ENCODE measurements at regions not wholly inside any gene's neighbourhood (a gene's known extent, or its start where the extent isn't known, plus 50 kb on each side); places are given as distances from the start of the nearest gene placed in this dataset.

DNA sequence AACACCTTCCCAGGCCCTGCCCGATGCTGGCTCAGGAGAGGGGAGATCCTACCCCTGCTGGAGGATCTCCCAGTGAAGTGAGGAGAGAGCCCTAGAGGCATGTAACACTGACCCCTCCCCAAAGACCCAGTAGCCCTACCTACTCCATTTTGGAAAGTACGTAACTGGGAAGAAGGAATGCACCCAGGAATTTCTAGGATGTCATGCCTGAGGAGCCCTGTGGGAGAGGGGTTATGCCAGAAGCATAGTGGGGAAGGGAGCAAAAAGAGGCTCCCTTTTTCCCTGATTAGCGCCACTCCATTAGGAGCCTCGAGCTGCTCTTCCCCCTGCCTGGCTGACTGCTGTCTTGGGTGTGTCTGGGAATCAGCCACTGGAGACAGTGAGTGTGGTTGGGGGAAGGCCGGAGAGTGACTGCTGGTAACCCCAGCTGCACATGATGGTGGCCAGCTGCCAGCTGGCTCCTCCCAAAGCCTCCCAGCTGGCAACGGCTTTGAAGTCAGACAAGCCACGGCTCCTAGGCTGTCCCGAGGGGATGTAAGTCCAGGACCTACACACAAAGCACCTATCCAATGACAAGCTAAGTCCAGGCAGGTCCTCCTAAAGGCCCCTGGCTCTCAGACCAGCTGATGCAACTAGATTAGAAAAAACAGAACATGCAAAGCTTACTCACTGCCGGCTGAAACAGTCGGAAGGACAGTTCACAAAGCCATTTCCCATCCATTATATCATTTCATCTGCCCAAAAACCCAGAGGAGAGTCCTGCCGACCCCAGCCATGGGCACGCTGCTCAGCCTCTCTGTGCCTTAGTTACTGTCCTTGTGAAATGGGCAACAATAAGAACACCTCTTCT lies 136.5 kb upstream of the ABCA1 start:
- H3K36me3 ChIP-seq = no peaks in the 10 kb centered on the region
- H3K27ac ChIP-seq = peak overlapping the region in 7 of 8 donors; percentile 71 to 92 (median 82)
- intact Hi-C loops (cut with DNase I; ENCODE audit: low total_unique reads) = no loop called here
- peaks cover 0 to 58% (median 33%) of the 10 kb centered on the region in 6 donors for H3K4me1 ChIP-seq
- H3K4me3 ChIP-seq = peak overlapping the region in 5 of 8 donors; percentile 8 to 49 (median 17)
- peaks cover 0 to 28% (median 0%) of the 10 kb centered on the region in 7 donors for H3K27me3 ChIP-seq (replicated peaks in 1 of 7)
- TF ChIP-seq POLR2AphosphoS5 (IDR thresholded peaks at IDR 0.05) (peak; percentile 69 to 77 (median 76)), POLR2A (IDR thresholded peaks at IDR 0.05) (no peak)
- TF ChIP-seq, protein P1, sequence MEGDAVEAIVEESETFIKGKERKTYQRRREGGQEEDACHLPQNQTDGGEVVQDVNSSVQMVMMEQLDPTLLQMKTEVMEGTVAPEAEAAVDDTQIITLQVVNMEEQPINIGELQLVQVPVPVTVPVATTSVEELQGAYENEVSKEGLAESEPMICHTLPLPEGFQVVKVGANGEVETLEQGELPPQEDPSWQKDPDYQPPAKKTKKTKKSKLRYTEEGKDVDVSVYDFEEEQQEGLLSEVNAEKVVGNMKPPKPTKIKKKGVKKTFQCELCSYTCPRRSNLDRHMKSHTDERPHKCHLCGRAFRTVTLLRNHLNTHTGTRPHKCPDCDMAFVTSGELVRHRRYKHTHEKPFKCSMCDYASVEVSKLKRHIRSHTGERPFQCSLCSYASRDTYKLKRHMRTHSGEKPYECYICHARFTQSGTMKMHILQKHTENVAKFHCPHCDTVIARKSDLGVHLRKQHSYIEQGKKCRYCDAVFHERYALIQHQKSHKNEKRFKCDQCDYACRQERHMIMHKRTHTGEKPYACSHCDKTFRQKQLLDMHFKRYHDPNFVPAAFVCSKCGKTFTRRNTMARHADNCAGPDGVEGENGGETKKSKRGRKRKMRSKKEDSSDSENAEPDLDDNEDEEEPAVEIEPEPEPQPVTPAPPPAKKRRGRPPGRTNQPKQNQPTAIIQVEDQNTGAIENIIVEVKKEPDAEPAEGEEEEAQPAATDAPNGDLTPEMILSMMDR (IDR thresholded peaks at IDR 0.05 in 8 of 11, conservative IDR thresholded peaks at IDR 0.05 in 3 of 11) = peak in 1 of 11 experiments; percentile 18
- 24 to 32% (median 29%) methylated on average over 12 of the region's 12 CpGs for WGBS, 5 donors
- no peaks in the 10 kb centered on the region for H3K9me3 ChIP-seq
- peak; percentile 89 for DNase-seq

DNA sequence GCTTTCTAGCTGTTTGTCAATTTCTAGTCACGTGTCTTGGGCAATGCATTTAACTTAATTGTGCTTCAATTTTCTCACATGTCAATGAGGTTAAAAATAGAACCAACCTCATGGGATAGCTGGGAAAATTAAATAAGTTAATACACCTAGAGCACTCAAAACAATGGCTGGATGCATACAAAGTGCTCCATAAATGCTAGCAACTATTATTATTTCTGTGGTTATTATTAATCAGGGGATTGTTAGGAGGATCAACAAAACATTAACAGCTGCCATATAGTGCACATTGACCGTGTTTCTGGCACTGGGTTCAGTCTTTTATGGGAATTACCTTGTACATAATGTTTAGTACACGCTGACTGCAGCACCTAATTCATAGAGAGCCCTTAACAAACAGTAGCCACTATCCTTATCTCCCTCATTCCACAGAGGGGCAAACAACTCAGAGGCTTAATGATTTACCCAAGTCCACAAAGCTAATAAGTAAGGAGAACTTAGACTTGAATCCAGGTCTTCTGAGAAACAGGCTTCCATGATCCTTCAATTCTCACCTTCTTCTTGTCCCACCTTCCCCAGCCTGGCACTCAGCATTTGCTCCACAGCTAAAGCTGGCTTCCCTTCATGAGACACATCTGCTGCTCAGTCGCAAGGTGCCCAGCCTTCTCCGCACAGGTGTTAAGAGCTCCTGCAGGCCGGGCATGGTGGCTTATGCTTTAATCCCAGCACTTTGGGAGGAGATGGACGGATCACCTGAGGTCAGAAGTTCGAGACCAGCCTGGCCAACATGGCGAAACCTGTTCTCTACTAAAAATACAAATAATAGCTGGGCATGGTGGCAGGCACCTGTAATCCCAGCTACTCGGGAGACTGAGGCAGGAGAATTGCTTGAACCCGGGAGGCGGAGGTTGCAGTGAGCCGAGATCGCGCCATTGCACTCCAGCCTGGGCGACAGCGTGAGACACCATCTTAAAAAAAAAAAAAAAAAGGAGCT lies 137.4 kb upstream of the ABCA1 start:
- intact Hi-C loops (cut with DNase I; ENCODE audit: low total_unique reads) = no loop called here
- H3K4me3 ChIP-seq = peak overlapping the region in 2 of 8 donors; percentile 9 to 49
- TF ChIP-seq POLR2AphosphoS5 (IDR thresholded peaks at IDR 0.05) = no peak
- TF ChIP-seq POLR2A (IDR thresholded peaks at IDR 0.05) = no peak
- TF ChIP-seq, protein P1 (IDR thresholded peaks at IDR 0.05 in 8 of 11, conservative IDR thresholded peaks at IDR 0.05 in 3 of 11) = no peak
- peaks cover 0 to 28% (median 0%) of the 10 kb centered on the region in 7 donors for H3K27me3 ChIP-seq (replicated peaks in 1 of 7)
- peaks cover 0 to 58% (median 33%) of the 10 kb centered on the region in 6 donors for H3K4me1 ChIP-seq
- no peaks in the 10 kb centered on the region for H3K36me3 ChIP-seq
- DNase-seq = no peak
- H3K27ac ChIP-seq = peak overlapping the region in 7 of 8 donors; percentile 71 to 92 (median 82)
- 85 to 93% (median 87%) methylated on average over 17 of the region's 17 CpGs for WGBS, 5 donors
- H3K9me3 ChIP-seq = no peaks in the 10 kb centered on the region

DNA sequence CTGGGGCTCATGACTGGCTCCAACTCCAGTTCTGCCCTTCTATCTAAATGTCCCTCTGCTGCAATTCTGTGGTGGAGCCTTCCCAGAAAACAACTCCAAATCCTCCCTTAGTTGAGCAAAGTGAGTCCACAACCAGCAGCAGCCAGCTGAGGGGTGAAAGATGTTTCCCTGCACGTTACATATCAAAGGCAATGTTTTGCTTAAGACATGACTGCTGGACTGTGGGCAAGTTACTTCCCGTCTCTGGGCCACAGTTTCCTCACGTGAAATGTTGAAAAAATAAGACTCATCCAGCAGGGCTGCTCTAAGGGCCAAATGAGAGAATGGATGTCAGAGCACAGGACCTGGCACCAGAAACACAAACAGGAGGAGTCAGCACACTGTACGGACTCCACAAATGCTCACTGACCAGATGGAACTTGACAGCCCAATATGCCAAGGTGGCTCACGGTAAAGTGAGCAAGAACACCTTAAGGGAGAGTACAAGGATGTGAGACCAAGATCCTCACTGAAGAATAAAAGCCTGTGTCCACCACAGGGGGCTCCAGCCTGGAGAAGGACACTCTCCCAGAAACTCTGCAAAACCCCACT lies 138.4 kb upstream of the ABCA1 start:
- Histone ChIP-seq H3K27me3 (replicated peaks in 1 of 7) (peaks cover 0 to 27% (median 0%) of the 10 kb centered on the region in 7 donors), H3K4me3 (peak overlapping the region in 1 of 8 donors; percentile 31), H3K36me3 (no peaks in the 10 kb centered on the region), H3K4me1 (peaks cover 0 to 58% (median 33%) of the 10 kb centered on the region in 6 donors), H3K9me3 (no peaks in the 10 kb centered on the region), H3K27ac (peak overlapping the region in 7 of 8 donors; percentile 23 to 92 (median 82))
- intact Hi-C loops (cut with DNase I; ENCODE audit: low total_unique reads) = no loop called here
- WGBS, 5 donors = 38 to 56% (median 46%) methylated on average over 5 of the region's 5 CpGs
- TF ChIP-seq POLR2AphosphoS5 (IDR thresholded peaks at IDR 0.05) = peak in 1 of 3 donors; percentile 69
- TF ChIP-seq, protein P1 (IDR thresholded peaks at IDR 0.05 in 8 of 11, conservative IDR thresholded peaks at IDR 0.05 in 3 of 11) = no peak
- peak; percentile 19 for DNase-seq
